WI38 (cell line): ENCODE measurements at regions not wholly inside any gene's neighbourhood (a gene's known extent, or its start where the extent isn't known, plus 50 kb on each side); places are given as distances from the start of the nearest gene placed in this dataset.

Experiments used
- H3K4me3 ChIP-seq: 2 replicates; pipeline ENCODE4 v1.5.1; 2011; ENCODE audit warnings: low read depth, mild to moderate bottlenecking, control low read depth, low read length
- CTCF ChIP-seq: IDR thresholded peaks from 2 replicates; pipeline ENCODE4 v1.5.1; 2012; ENCODE audit warnings: low read depth, mild to moderate bottlenecking, control low read depth, low read length

GRCh38 chr15:70354346-70354905 is 256.7 kb upstream of the TLE3 start:
- no peak overlapping the region for H3K4me3 ChIP-seq
- no peak for TF ChIP-seq CTCF

- TF ChIP-seq CTCF = no peak
Observed at GRCh38 chr15:70353606-70354345, 256.1 kb upstream of the TLE3 start.

DNA sequence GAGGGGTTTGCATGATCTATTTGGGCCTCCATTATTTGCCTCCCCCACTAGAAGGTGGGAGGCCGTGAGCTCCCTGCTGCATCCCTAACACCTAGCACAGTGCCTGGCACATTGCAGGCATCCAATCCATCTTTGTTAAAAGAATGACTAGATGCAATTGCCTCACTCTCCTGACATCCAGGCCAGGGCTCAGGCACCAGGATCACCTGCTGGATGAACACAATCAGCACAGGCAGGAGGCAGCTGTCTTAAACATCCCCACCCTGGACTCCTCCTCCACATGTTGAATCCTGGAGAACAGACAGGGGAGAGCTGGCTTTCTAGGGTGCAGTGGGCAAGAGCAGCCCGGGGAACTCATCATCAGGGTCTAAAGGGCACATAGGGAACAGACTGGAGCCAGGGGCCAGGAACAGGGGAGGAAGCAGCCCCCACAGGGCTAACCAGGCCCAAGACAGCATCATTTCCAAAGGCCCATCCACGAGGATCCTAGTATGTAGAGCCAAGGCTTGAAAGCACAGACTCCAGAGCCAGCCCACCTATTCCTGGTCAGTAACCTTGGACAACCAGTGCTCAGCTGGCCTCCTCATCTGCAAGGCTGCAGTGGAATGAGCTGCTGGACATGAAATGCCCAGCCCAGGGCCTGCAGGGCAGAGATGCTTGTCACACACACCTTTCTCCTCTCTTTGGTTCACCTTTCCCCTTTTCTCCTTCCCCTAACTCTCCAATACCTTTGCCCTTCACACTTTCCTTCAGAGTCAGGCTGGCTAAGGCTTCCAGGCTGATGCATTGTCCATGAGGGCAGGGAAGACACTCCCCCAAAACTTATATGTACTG is 254.4 kb upstream of the TLE3 start:
- no peak for TF ChIP-seq CTCF
- H3K4me3 ChIP-seq = no peak overlapping the region

More at GRCh38 chr15:70353606-70354345, 256.1 kb upstream of the TLE3 start:
- H3K4me3 ChIP-seq = no peak overlapping the region

GRCh38 chr15:70351391-70351790 is 253.7 kb upstream of the TLE3 start:
- no peak for TF ChIP-seq CTCF
- H3K4me3 ChIP-seq = no peak overlapping the region

DNA sequence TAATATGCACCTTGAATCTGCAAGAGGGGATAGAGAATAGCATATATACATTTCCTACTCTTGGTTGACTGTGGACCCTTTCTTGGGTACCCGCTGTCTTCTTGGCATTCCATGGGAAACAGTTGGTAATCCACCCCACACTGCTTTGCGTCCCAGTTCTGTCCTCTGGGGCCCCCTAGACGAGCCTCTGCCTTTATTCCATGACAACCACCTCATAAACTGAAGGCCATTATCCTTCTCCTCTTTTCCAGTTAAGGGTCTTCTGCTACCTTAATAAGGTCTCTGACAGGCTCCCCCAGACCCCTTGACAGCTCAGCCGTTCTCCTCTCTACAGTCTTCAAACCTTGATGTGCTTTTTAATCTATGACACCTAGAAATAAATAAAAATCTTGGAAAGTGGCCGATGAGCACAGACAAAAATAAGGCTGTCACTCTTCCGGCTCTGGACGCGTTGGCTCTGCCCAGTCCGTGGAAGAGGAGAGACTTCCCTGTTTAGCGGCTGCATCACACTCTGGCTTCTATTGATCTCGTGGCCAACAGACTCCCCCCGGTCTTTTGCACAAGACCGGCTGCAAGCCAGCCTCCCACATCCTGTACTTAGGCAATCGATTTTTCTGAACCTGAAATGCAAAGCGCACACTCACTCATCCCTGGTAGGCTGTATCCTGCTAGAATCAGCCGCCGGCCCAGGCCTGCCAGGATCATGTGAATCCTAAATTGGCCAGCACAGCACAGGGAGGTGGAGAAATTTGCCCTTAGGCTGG is 251.0 kb upstream of the TLE3 start:
- H3K4me3 ChIP-seq = no peak overlapping the region
- TF ChIP-seq CTCF = no peak

GRCh38 chr15:70348226-70348543 is 250.5 kb upstream of the TLE3 start:
- no peak overlapping the region for H3K4me3 ChIP-seq
- no peak for TF ChIP-seq CTCF
